ENCODE measurements at regions not wholly inside any gene's neighbourhood (a gene's known extent, or its start where the extent isn't known, plus 50 kb on each side); places are given as distances from the start of the nearest gene placed in this dataset.

DNA sequence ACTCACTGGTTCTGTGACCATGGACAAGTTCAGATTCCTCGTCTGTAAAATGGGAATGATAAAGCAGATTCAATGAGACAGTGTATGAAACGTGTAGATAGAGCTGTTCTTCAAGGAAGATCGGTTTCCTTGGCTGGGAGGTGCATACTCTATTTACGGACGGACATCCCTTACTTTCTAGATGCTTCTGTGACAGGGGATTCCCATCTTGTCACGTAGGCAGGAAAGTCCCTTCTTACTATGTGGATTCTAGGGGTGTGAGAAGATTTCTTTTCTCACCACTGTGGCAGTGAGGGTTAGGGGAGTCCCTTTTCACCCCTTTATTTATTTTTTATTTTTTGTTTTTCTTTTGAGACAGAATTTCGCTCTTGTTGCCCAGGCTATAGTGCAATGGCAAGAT is 180.9 kb upstream of the TBL1XR1 start:
- TF ChIP-seq, protein P1, sequence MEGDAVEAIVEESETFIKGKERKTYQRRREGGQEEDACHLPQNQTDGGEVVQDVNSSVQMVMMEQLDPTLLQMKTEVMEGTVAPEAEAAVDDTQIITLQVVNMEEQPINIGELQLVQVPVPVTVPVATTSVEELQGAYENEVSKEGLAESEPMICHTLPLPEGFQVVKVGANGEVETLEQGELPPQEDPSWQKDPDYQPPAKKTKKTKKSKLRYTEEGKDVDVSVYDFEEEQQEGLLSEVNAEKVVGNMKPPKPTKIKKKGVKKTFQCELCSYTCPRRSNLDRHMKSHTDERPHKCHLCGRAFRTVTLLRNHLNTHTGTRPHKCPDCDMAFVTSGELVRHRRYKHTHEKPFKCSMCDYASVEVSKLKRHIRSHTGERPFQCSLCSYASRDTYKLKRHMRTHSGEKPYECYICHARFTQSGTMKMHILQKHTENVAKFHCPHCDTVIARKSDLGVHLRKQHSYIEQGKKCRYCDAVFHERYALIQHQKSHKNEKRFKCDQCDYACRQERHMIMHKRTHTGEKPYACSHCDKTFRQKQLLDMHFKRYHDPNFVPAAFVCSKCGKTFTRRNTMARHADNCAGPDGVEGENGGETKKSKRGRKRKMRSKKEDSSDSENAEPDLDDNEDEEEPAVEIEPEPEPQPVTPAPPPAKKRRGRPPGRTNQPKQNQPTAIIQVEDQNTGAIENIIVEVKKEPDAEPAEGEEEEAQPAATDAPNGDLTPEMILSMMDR (IDR thresholded peaks at IDR 0.05), result no peak
- TF ChIP-seq POLR2A (IDR thresholded peaks at IDR 0.05), result no peak

All from thyroid gland (tissue), 4 donors.